HG03439 (cell line): ENCODE measurements at regions not wholly inside any gene's neighbourhood (a gene's known extent, or its start where the extent isn't known, plus 50 kb on each side); places are given as distances from the start of the nearest gene placed in this dataset.
"Not testable (repeated sequence)": the region's sequence is repeated elsewhere in the genome, so short reads cannot be mapped to it uniquely, and the experiment has no call there.

Experiments used
- ATAC-seq: cut with Tn5 transposase; IDR thresholded peaks from one replicate; pipeline ENCODE4 v1.9.1; 2021; ENCODE audit warnings: mild to moderate bottlenecking, moderate library complexity; ENCODE audit not compliant: unreplicated experiment

- ATAC-seq, result no peak
Observed at GRCh38 chr2:210730672-210731071, 174.3 kb downstream of the CPS1 start.

- ATAC-seq, result not testable (repeated sequence)
Observed at GRCh38 chr2:210746826-210747225, 190.4 kb downstream of the CPS1 start.

GRCh38 chr2:210752532-210752931 is 196.1 kb downstream of the CPS1 start:
- ATAC-seq, result no peak

GRCh38 chr2:210753386-210753785 is 197.0 kb downstream of the CPS1 start:
- no peak for ATAC-seq

GRCh38 chr2:210756855-210757254 is 200.5 kb downstream of the CPS1 start:
- no peak for ATAC-seq

GRCh38 chr2:210762604-210763588 is 206.5 kb downstream of the CPS1 start:
- no peak for ATAC-seq

- ATAC-seq, result no peak
Observed at GRCh38 chr2:210768329-210768910, 212.0 kb downstream of the CPS1 start.

- no peak for ATAC-seq
Observed at GRCh38 chr2:210776756-210777155, 220.4 kb downstream of the CPS1 start.

- ATAC-seq, result no peak
Observed at GRCh38 chr2:210782222-210782621, 225.8 kb downstream of the CPS1 start.

GRCh38 chr2:210787831-210788230 is 231.4 kb downstream of the CPS1 start:
- ATAC-seq, result not testable (repeated sequence)

GRCh38 chr2:210792000-210792399 is 235.6 kb downstream of the CPS1 start:
- no peak for ATAC-seq

GRCh38 chr2:210795506-210795905 is 239.1 kb downstream of the CPS1 start:
- ATAC-seq, result no peak

- no peak for ATAC-seq
Observed at GRCh38 chr2:210798180-210798579, 241.8 kb downstream of the CPS1 start.

GRCh38 chr2:210814251-210815025 is 258.0 kb downstream of the CPS1 start:
- no peak for ATAC-seq

GRCh38 chr2:210816769-210817168 is 260.4 kb downstream of the CPS1 start:
- no peak for ATAC-seq

- ATAC-seq, result no peak
Observed at GRCh38 chr2:210818473-210818872, 262.1 kb downstream of the CPS1 start.

GRCh38 chr2:210833403-210833802 is 277.0 kb downstream of the CPS1 start:
- no peak for ATAC-seq

- no peak for ATAC-seq
Observed at GRCh38 chr2:210839034-210839433, 282.6 kb downstream of the CPS1 start.

GRCh38 chr2:210839450-210839849 is 283.1 kb downstream of the CPS1 start:
- ATAC-seq, result no peak

- ATAC-seq, result no peak
Observed at GRCh38 chr2:210842896-210843295, 286.5 kb downstream of the CPS1 start.

GRCh38 chr2:210844016-210844415 is 287.6 kb downstream of the CPS1 start:
- ATAC-seq, result no peak
